HEK293 (cell line): ENCODE measurements at regions not wholly inside any gene's neighbourhood (a gene's known extent, or its start where the extent isn't known, plus 50 kb on each side); places are given as distances from the start of the nearest gene placed in this dataset.
"Not testable (repeated sequence)": the region's sequence is repeated elsewhere in the genome, so short reads cannot be mapped to it uniquely, and the experiment has no call there.

Experiments
- CTCF ChIA-PET: fragments of 350-600 bp; formaldehyde crosslinking; extraction: SDS; loops from one replicate; lab custom pipeline; 2021; ENCODE audit warnings: antibody characterized with exemption; lab: Yijun Ruan, JAX
- POLR2A ChIA-PET: fragments of 300-600 bp; formaldehyde crosslinking; extraction: SDS; loops from one replicate; lab custom pipeline; 2020; ENCODE audit warnings: antibody characterized with exemption, inconsistent platforms; lab: Yijun Ruan, JAX
- H3K27ac ChIP-seq: fragments of 200-500 bp; sonication (Bioruptor generic); 2 replicates; pipeline ENCODE4 v1.5.1; 2014; ENCODE audit warnings: low read depth, low read length, control low read depth, inconsistent platforms; ENCODE audit errors: extremely low read depth
- H3K36me3 ChIP-seq, 2 experiments: fragments of 200-500 bp in 1 of 2; sonication (Bioruptor generic) in 1 of 2; 1 replicate in 1 of 2; 2 replicates in 1 of 2; pipeline ENCODE4 v1.5.1; 2014 to 2017; ENCODE audit warnings: inconsistent platforms in 2 of 2, low read length in 2 of 2; ENCODE audit not compliant: control insufficient read depth in 2 of 2, insufficient read depth in 1 of 2
- H3K4me1 ChIP-seq: fragments of 200-500 bp; sonication (Bioruptor generic); 2 replicates; pipeline ENCODE4 v1.5.1; 2014; ENCODE audit warnings: mild to moderate bottlenecking, low read length, inconsistent platforms; ENCODE audit not compliant: control insufficient read depth, insufficient read depth
- H3K4me3 ChIP-seq: 2 replicates; pipeline ENCODE4 v1.5.1; 2011; ENCODE audit warnings: low read depth, mild to moderate bottlenecking, control low read depth, low read length, moderate library complexity
- H3K9me3 ChIP-seq: fragments of 200-500 bp; sonication (Bioruptor generic); 2 replicates; pipeline ENCODE4 v1.5.1; 2014; ENCODE audit warnings: low read depth, low read length, inconsistent platforms; ENCODE audit not compliant: control insufficient read depth, insufficient read depth
- BCL11B ChIP-seq: fragments of 450-650 bp; formaldehyde crosslinking; IDR thresholded peaks from 2 replicates; pipeline ENCODE4 v1.5.1; 2016; ENCODE audit warnings: low read depth, missing biosample characterization, missing genetic modification characterization
- KLF10 ChIP-seq: fragments of 450-650 bp; IDR thresholded peaks from 2 replicates; pipeline ENCODE4 v1.5.1; 2018; ENCODE audit warnings: missing biosample characterization, mild to moderate bottlenecking, missing genetic modification characterization
- KLF7 ChIP-seq: fragments of 450-650 bp; formaldehyde crosslinking; IDR thresholded peaks from 2 replicates; pipeline ENCODE4 v1.5.1; 2016; ENCODE audit warnings: missing biosample characterization, missing genetic modification characterization, borderline replicate concordance
- MYNN ChIP-seq: fragments of 450-650 bp; formaldehyde crosslinking; IDR thresholded peaks from 2 replicates; pipeline ENCODE4 v1.5.1; 2016; ENCODE audit warnings: missing biosample characterization, missing genetic modification characterization, borderline replicate concordance
- OVOL3 ChIP-seq: fragments of 450-650 bp; formaldehyde crosslinking; IDR thresholded peaks from 2 replicates; pipeline ENCODE4 v1.5.1; 2016; ENCODE audit warnings: missing biosample characterization, missing genetic modification characterization
- RBAK ChIP-seq: fragments of 450-650 bp; formaldehyde crosslinking; IDR thresholded peaks from 2 replicates; pipeline ENCODE4 v1.5.1; 2016; ENCODE audit warnings: missing biosample characterization, missing genetic modification characterization
- ZEB2 ChIP-seq: fragments of 450-650 bp; formaldehyde crosslinking; IDR thresholded peaks from 2 replicates; pipeline ENCODE4 v1.5.1; 2016; ENCODE audit warnings: missing biosample characterization, missing genetic modification characterization
- ZFP3 ChIP-seq: fragments of 450-650 bp; formaldehyde crosslinking; IDR thresholded peaks from 2 replicates; pipeline ENCODE4 v1.5.1; 2016; ENCODE audit warnings: low read depth, missing biosample characterization, missing genetic modification characterization
- ZFP41 ChIP-seq: fragments of 450-650 bp; formaldehyde crosslinking; IDR thresholded peaks from 2 replicates; pipeline ENCODE4 v1.5.1; 2016; ENCODE audit warnings: missing biosample characterization, missing genetic modification characterization, borderline replicate concordance
- ZNF239 ChIP-seq: fragments of 450-650 bp; formaldehyde crosslinking; IDR thresholded peaks from 2 replicates; pipeline ENCODE4 v1.5.1; 2016; ENCODE audit warnings: missing biosample characterization, missing genetic modification characterization
- ZNF610 ChIP-seq: fragments of 450-650 bp; formaldehyde crosslinking; IDR thresholded peaks from 2 replicates; pipeline ENCODE4 v1.5.1; 2016; ENCODE audit warnings: missing biosample characterization, missing genetic modification characterization, borderline replicate concordance
- ZNF654 ChIP-seq: fragments of 450-650 bp; formaldehyde crosslinking; IDR thresholded peaks from 2 replicates; pipeline ENCODE4 v1.5.1; 2016; ENCODE audit warnings: low read depth, missing biosample characterization, missing genetic modification characterization
- ZNF747 ChIP-seq: fragments of 450-650 bp; formaldehyde crosslinking; IDR thresholded peaks from 2 replicates; pipeline ENCODE4 v1.5.1; 2016; ENCODE audit warnings: missing biosample characterization, missing genetic modification characterization
- ZNF785 ChIP-seq: fragments of 450-650 bp; formaldehyde crosslinking; IDR thresholded peaks from 2 replicates; pipeline ENCODE4 v1.5.1; 2016; ENCODE audit warnings: missing biosample characterization, missing genetic modification characterization
- ZSCAN16 ChIP-seq: fragments of 450-650 bp; formaldehyde crosslinking; IDR thresholded peaks from 2 replicates; pipeline ENCODE4 v1.5.1; 2016; ENCODE audit warnings: missing biosample characterization, missing genetic modification characterization
- TF ChIP-seq, protein P1 (sequence below): fragments of 450-650 bp; formaldehyde crosslinking; conservative IDR thresholded peaks from 2 replicates; pipeline ENCODE4 v1.5.1; 2016; ENCODE audit warnings: low read depth, missing biosample characterization, missing genetic modification characterization
- TF ChIP-seq, protein P2 (sequence below): fragments of 450-650 bp; formaldehyde crosslinking; IDR thresholded peaks from 2 replicates; pipeline ENCODE4 v1.5.1; 2016; ENCODE audit warnings: missing biosample characterization, missing genetic modification characterization
- TF ChIP-seq, protein P3 (sequence below): fragments of 450-650 bp; formaldehyde crosslinking; IDR thresholded peaks from 2 replicates; pipeline ENCODE4 v1.5.1; 2016; ENCODE audit warnings: missing biosample characterization, missing genetic modification characterization
- TF ChIP-seq, protein P4 (sequence below): fragments of 450-650 bp; formaldehyde crosslinking; IDR thresholded peaks from 2 replicates; pipeline ENCODE4 v1.5.0; 2017; ENCODE audit warnings: missing biosample characterization, missing genetic modification characterization, borderline replicate concordance
- TF ChIP-seq, protein P5 (sequence below): fragments of 450-650 bp; IDR thresholded peaks from 2 replicates; pipeline ENCODE4 v1.5.1; 2018; ENCODE audit warnings: missing biosample characterization, mild to moderate bottlenecking, missing genetic modification characterization

DNA sequence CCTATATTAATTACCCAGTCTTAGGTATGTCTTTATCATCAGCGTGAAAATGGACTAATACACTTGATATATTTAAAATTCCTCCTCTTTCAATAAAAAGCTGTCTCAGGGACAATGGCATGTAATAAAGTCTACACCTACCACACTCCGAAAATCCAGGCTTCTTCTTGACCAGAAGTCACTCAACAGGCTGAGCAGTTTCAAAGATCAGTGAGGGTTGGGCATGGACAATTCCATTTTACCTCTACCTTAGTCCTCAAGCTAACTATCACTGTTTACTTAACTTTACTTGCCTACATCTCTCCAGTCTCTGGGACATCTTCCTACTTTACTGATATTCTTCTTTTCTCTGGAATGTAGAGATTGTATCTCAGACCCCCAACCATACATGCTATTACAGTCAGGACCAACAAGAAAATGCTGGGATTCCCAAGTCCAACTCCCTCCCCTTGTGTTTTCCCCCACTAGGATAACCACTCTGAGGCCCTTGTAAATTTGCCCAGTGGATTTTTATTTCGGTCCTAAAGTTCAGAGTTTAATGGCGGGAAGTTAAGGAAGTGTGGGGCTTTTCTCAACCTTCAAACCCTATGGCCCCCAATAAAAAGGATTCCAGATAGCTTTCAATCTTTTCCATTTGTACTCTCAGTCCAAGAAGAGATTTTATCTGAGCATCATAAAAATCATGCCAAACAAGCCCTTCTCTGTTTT, 137.1 kb upstream of the TSC22D2 start (continued):
- no peak for TF ChIP-seq ZSCAN16 (tag by site-specific recombination)
- TF ChIP-seq ZFP41 (tag by site-specific recombination), result no peak
- TF ChIP-seq, all 188 proteins: peak for 0

DNA sequence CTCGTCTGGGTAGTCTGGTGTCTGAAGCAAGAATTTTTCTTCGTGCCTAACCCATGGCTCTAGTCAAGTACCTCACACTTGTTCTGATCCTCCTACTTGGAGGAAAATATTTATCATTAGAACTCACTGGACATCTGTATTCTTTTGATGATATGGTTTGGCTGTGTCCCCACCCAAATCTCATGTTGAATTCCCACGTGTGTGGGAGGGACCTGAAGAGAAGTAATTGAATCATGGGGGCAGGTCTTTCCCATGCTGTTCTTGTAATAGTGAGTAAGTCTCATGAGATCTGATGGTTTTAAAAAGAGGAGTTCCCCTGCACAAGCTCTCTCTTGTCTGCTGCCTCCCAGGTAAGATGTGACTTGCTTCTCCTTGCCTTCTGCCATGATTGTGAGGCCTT, 137.7 kb upstream of the TSC22D2 start:
- H3K4me3 ChIP-seq, H3K36me3 ChIP-seq, H3K27ac ChIP-seq, POLR2A ChIA-PET, H3K9me3 ChIP-seq, CTCF ChIA-PET, H3K4me1 ChIP-seq: not testable (repeated sequence)

DNA sequence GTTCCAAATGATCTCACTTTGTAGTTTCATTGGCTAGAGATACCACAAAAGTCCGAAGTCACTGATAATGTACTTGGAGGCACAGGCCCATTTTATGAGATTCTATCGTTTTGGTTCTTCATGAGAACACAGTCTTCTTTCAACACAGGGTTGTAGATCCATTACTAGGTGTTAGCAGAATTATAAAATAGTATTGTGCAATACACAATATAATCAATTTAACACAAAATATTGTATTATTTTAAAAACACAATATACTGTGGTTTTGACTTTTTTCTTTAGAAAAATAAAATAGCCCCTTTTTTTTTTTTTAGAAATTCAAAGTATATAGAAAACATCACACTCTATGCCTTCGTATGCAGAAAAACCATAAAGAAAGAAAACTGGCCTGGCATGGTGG, 138.6 kb upstream of the TSC22D2 start:
- H3K4me1 ChIP-seq, result no peaks in the 10 kb centered on the region
- H3K27ac ChIP-seq, result no peak overlapping the region
- no peaks in the 10 kb centered on the region for H3K9me3 ChIP-seq
- ChIA-PET POLR2A (no interaction called here), CTCF (no interaction called here)
- TF ChIP-seq, protein P1, sequence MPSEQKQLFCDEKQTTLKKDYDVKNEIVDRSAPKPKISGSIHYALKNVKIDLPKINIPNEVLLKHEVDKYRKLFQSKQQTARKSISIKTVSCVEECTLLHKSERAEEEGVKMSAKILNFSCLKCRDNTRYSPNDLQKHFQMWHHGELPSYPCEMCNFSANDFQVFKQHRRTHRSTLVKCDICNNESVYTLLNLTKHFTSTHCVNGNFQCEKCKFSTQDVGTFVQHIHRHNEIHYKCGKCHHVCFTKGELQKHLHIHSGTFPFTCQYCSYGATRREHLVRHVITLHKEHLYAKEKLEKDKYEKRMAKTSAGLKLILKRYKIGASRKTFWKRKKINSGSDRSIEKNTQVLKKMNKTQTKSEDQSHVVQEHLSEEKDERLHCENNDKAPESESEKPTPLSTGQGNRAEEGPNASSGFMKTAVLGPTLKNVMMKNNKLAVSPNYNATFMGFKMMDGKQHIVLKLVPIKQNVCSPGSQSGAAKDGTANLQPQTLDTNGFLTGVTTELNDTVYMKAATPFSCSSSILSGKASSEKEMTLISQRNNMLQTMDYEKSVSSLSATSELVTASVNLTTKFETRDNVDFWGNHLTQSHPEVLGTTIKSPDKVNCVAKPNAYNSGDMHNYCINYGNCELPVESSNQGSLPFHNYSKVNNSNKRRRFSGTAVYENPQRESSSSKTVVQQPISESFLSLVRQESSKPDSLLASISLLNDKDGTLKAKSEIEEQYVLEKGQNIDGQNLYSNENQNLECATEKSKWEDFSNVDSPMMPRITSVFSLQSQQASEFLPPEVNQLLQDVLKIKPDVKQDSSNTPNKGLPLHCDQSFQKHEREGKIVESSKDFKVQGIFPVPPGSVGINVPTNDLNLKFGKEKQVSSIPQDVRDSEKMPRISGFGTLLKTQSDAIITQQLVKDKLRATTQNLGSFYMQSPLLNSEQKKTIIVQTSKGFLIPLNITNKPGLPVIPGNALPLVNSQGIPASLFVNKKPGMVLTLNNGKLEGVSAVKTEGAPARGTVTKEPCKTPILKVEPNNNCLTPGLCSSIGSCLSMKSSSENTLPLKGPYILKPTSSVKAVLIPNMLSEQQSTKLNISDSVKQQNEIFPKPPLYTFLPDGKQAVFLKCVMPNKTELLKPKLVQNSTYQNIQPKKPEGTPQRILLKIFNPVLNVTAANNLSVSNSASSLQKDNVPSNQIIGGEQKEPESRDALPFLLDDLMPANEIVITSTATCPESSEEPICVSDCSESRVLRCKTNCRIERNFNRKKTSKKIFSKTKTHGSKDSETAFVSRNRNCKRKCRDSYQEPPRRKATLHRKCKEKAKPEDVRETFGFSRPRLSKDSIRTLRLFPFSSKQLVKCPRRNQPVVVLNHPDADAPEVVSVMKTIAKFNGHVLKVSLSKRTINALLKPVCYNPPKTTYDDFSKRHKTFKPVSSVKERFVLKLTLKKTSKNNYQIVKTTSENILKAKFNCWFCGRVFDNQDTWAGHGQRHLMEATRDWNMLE (tag by site-specific recombination), result no peak
- TF ChIP-seq, protein P2, sequence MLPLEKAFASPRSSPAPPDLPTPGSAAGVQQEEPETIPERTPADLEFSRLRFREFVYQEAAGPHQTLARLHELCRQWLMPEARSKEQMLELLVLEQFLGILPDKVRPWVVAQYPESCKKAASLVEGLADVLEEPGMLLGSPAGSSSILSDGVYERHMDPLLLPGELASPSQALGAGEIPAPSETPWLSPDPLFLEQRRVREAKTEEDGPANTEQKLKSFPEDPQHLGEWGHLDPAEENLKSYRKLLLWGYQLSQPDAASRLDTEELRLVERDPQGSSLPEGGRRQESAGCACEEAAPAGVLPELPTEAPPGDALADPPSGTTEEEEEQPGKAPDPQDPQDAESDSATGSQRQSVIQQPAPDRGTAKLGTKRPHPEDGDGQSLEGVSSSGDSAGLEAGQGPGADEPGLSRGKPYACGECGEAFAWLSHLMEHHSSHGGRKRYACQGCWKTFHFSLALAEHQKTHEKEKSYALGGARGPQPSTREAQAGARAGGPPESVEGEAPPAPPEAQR, result no peak
- TF ChIP-seq RBAK (tag by site-specific recombination), result no peak
- TF ChIP-seq ZNF239 (tag by site-specific recombination), result no peak
- TF ChIP-seq ZNF785 (tag by site-specific recombination), result no peak
- TF ChIP-seq ZNF654 (tag by site-specific recombination), result no peak
- TF ChIP-seq ZNF610 (tag by site-specific recombination), result no peak
- no peak for TF ChIP-seq ZFP3 (tag by site-specific recombination)
- no peak for TF ChIP-seq KLF7 (tag by site-specific recombination)
- TF ChIP-seq, protein P3, sequence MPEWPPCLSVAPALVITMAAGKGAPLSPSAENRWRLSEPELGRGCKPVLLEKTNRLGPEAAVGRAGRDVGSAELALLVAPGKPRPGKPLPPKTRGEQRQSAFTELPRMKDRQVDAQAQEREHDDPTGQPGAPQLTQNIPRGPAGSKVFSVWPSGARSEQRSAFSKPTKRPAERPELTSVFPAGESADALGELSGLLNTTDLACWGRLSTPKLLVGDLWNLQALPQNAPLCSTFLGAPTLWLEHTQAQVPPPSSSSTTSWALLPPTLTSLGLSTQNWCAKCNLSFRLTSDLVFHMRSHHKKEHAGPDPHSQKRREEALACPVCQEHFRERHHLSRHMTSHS, result no peak
- TF ChIP-seq ZEB2 (tag by site-specific recombination), result no peak
- no peak for TF ChIP-seq BCL11B
- TF ChIP-seq, protein P4, sequence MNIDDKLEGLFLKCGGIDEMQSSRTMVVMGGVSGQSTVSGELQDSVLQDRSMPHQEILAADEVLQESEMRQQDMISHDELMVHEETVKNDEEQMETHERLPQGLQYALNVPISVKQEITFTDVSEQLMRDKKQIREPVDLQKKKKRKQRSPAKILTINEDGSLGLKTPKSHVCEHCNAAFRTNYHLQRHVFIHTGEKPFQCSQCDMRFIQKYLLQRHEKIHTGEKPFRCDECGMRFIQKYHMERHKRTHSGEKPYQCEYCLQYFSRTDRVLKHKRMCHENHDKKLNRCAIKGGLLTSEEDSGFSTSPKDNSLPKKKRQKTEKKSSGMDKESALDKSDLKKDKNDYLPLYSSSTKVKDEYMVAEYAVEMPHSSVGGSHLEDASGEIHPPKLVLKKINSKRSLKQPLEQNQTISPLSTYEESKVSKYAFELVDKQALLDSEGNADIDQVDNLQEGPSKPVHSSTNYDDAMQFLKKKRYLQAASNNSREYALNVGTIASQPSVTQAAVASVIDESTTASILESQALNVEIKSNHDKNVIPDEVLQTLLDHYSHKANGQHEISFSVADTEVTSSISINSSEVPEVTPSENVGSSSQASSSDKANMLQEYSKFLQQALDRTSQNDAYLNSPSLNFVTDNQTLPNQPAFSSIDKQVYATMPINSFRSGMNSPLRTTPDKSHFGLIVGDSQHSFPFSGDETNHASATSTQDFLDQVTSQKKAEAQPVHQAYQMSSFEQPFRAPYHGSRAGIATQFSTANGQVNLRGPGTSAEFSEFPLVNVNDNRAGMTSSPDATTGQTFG (tag by site-specific recombination), result no peak
- TF ChIP-seq ZNF747 (tag by site-specific recombination), result no peak
- TF ChIP-seq, protein P5, sequence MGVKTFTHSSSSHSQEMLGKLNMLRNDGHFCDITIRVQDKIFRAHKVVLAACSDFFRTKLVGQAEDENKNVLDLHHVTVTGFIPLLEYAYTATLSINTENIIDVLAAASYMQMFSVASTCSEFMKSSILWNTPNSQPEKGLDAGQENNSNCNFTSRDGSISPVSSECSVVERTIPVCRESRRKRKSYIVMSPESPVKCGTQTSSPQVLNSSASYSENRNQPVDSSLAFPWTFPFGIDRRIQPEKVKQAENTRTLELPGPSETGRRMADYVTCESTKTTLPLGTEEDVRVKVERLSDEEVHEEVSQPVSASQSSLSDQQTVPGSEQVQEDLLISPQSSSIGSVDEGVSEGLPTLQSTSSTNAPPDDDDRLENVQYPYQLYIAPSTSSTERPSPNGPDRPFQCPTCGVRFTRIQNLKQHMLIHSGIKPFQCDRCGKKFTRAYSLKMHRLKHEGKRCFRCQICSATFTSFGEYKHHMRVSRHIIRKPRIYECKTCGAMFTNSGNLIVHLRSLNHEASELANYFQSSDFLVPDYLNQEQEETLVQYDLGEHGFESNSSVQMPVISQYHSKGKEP (tag by site-specific recombination), result no peak
- TF ChIP-seq MYNN (tag by site-specific recombination), result no peak
- no peak for TF ChIP-seq KLF10 (tag by site-specific recombination)
- TF ChIP-seq OVOL3 (tag by site-specific recombination), result no peak
- H3K4me3 ChIP-seq, result no peak overlapping the region
- no peaks in the 10 kb centered on the region for H3K36me3 ChIP-seq
